Activated CD8-positive, alpha-beta T cell treated with anti-CD3 and anti-CD28 coated beads for 36 hours (primary cell): ENCODE measurements at regions not wholly inside any gene's neighbourhood (a gene's known extent, or its start where the extent isn't known, plus 50 kb on each side); places are given as distances from the start of the nearest gene placed in this dataset.

Experiments used
- ATAC-seq: fragments of 200-7000 bp; cut with Tn5 transposase; one replicate; pipeline ENCODE4 v1.10.0; 2021; ENCODE audit warnings: mild to moderate bottlenecking, moderate library complexity
- CTCF ChIA-PET: fragments of 350-600 bp; sonication (Branson Sonifier 250); formaldehyde crosslinking; loops from one replicate; lab custom pipeline; 2021; ENCODE audit warnings: antibody characterized with exemption; lab: Charles Lee
- POLR2A ChIA-PET: fragments of 350-600 bp; sonication (Branson Sonifier 250); formaldehyde crosslinking; loops from one replicate; lab custom pipeline; 2021; ENCODE audit warnings: antibody characterized with exemption; lab: Charles Lee
- DNase-seq: peaks from one replicate; pipeline ENCODE4 v3.0.0-alpha.2; 2020
- H3K27ac Mint-ChIP-seq: one replicate; pipeline ENCODE4 v1.8.0; 2021; ENCODE audit warnings: mild to moderate bottlenecking, mixed read lengths
- H3K27me3 Mint-ChIP-seq: one replicate; pipeline ENCODE4 v1.8.0; 2021; ENCODE audit warnings: mixed read lengths
- H3K36me3 Mint-ChIP-seq: one replicate; pipeline ENCODE4 v1.8.0; 2021; ENCODE audit warnings: low read depth, mixed read lengths
- H3K4me1 Mint-ChIP-seq: one replicate; pipeline ENCODE4 v1.8.0; 2021; ENCODE audit warnings: low read depth, mixed read lengths
- H3K4me3 Mint-ChIP-seq: one replicate; pipeline ENCODE4 v1.8.0; 2021; ENCODE audit warnings: mild to moderate bottlenecking, moderate library complexity, mixed read lengths
- H3K9me3 Mint-ChIP-seq: one replicate; pipeline ENCODE4 v1.8.0; 2021; ENCODE audit warnings: mixed read lengths
- intact Hi-C: fragments of 100-400 bp; cut with micrococcal nuclease; formaldehyde crosslinking; loops from one replicate; pipeline ENCODE4 v1.10.0; 2022
- TF ChIP-seq, protein P1 (sequence below): fragments of 200-600 bp; IDR thresholded peaks from one replicate; pipeline ENCODE4 v1.8.0; 2022; ENCODE audit warnings: antibody characterized with exemption, mild to moderate bottlenecking

GRCh38 chr5:26647781-26648180 lies 390.6 kb downstream of the CDH9 start:
- Mint-ChIP-seq H3K4me3 (no peak overlapping the region), H3K9me3 (peaks cover 14% of the 10 kb centered on the region), H3K27ac (no peak overlapping the region), H3K36me3 (no peaks in the 10 kb centered on the region), H3K4me1 (no peaks in the 10 kb centered on the region), H3K27me3 (no peaks in the 10 kb centered on the region)
- ATAC-seq, result no peak
- ChIA-PET CTCF (no interaction called here), POLR2A (no interaction called here)
- DNase-seq, result no peak
- intact Hi-C loops, result no loop called here
- TF ChIP-seq, protein P1, sequence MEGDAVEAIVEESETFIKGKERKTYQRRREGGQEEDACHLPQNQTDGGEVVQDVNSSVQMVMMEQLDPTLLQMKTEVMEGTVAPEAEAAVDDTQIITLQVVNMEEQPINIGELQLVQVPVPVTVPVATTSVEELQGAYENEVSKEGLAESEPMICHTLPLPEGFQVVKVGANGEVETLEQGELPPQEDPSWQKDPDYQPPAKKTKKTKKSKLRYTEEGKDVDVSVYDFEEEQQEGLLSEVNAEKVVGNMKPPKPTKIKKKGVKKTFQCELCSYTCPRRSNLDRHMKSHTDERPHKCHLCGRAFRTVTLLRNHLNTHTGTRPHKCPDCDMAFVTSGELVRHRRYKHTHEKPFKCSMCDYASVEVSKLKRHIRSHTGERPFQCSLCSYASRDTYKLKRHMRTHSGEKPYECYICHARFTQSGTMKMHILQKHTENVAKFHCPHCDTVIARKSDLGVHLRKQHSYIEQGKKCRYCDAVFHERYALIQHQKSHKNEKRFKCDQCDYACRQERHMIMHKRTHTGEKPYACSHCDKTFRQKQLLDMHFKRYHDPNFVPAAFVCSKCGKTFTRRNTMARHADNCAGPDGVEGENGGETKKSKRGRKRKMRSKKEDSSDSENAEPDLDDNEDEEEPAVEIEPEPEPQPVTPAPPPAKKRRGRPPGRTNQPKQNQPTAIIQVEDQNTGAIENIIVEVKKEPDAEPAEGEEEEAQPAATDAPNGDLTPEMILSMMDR, result no peak

- Mint-ChIP-seq H3K27me3 (no peaks in the 10 kb centered on the region), H3K36me3 (no peaks in the 10 kb centered on the region), H3K27ac (no peak overlapping the region), H3K9me3 (peaks cover 20% of the 10 kb centered on the region), H3K4me1 (no peaks in the 10 kb centered on the region), H3K4me3 (no peak overlapping the region)
- ChIA-PET CTCF (no interaction called here), POLR2A (no interaction called here)
- TF ChIP-seq, protein P1, result no peak
- ATAC-seq (no peak), DNase-seq (no peak)
- intact Hi-C loops, result no loop called here
These were observed 392.7 kb downstream of the CDH9 start for GRCh38 chr5:26645659-26646058.

- ChIA-PET POLR2A (no interaction called here), CTCF (no interaction called here)
- ATAC-seq, result no peak
- Mint-ChIP-seq H3K4me3 (no peak overlapping the region), H3K27me3 (no peaks in the 10 kb centered on the region), H3K27ac (no peak overlapping the region), H3K9me3 (peaks cover 34% of the 10 kb centered on the region), H3K36me3 (no peaks in the 10 kb centered on the region), H3K4me1 (no peaks in the 10 kb centered on the region)
- intact Hi-C loops, result no loop called here
- DNase-seq, result no peak
- TF ChIP-seq, protein P1, result no peak
These were observed 396.9 kb downstream of the CDH9 start for GRCh38 chr5:26641492-26641891.

- ChIA-PET POLR2A (no interaction called here), CTCF (no interaction called here)
- no peak overlapping the region for H3K27ac Mint-ChIP-seq
- H3K36me3 Mint-ChIP-seq, result no peaks in the 10 kb centered on the region
- H3K4me3 Mint-ChIP-seq, result no peak overlapping the region
- ATAC-seq (no peak), DNase-seq (no peak)
- TF ChIP-seq, protein P1, result no peak
- H3K9me3 Mint-ChIP-seq, result no peaks in the 10 kb centered on the region
- H3K27me3 Mint-ChIP-seq, result no peaks in the 10 kb centered on the region
- no peaks in the 10 kb centered on the region for H3K4me1 Mint-ChIP-seq
- intact Hi-C loops, result no loop called here
These were observed 413.3 kb downstream of the CDH9 start for GRCh38 chr5:26625099-26625498.

DNA sequence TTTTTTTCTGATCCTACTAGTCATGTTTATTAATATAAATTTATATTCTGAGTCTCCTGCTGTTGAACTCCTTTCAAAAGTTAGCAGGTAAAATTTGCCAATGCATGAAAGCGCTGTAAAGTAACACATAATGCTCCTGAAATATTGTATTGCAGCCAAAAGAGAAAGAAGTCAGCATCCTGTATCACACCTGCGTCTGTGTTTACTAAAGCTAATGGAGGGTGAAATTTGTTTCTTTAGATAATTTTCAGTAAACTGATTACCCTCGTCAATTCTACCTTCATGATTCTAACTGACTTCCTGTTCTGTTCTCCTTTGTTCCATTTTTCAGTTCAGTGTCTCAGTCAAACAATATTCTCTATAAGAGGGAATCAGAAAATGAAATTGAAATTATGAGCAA lies 415.4 kb downstream of the CDH9 start:
- ATAC-seq, result no peak

More for the DNA sequence above, 415.4 kb downstream of the CDH9 start:
- no peak for DNase-seq
- ChIA-PET POLR2A (no interaction called here), CTCF (no interaction called here)
- H3K4me3 Mint-ChIP-seq, result no peak overlapping the region
- no peaks in the 10 kb centered on the region for H3K36me3 Mint-ChIP-seq
- no peaks in the 10 kb centered on the region for H3K9me3 Mint-ChIP-seq
- H3K27me3 Mint-ChIP-seq, result no peaks in the 10 kb centered on the region
- TF ChIP-seq, protein P1, result no peak
- no peaks in the 10 kb centered on the region for H3K4me1 Mint-ChIP-seq
- no peak overlapping the region for H3K27ac Mint-ChIP-seq
- intact Hi-C loops, result no loop called here
